HEK293 (cell line): ENCODE measurements at regions not wholly inside any gene's neighbourhood (a gene's known extent, or its start where the extent isn't known, plus 50 kb on each side); places are given as distances from the start of the nearest gene placed in this dataset.

Experiments
- CTCF ChIA-PET: fragments of 350-600 bp; formaldehyde crosslinking; extraction: SDS; loops from one replicate; lab custom pipeline; 2021; ENCODE audit warnings: antibody characterized with exemption; lab: Yijun Ruan, JAX
- POLR2A ChIA-PET: fragments of 300-600 bp; formaldehyde crosslinking; extraction: SDS; loops from one replicate; lab custom pipeline; 2020; ENCODE audit warnings: antibody characterized with exemption, inconsistent platforms; lab: Yijun Ruan, JAX
- H3K27ac ChIP-seq: fragments of 200-500 bp; sonication (Bioruptor generic); 2 replicates; pipeline ENCODE4 v1.5.1; 2014; ENCODE audit warnings: low read depth, low read length, control low read depth, inconsistent platforms; ENCODE audit errors: extremely low read depth
- H3K36me3 ChIP-seq, 2 experiments: fragments of 200-500 bp in 1 of 2; sonication (Bioruptor generic) in 1 of 2; 1 replicate in 1 of 2; 2 replicates in 1 of 2; pipeline ENCODE4 v1.5.1; 2014 to 2017; ENCODE audit warnings: inconsistent platforms in 2 of 2, low read length in 2 of 2; ENCODE audit not compliant: control insufficient read depth in 2 of 2, insufficient read depth in 1 of 2
- H3K4me1 ChIP-seq: fragments of 200-500 bp; sonication (Bioruptor generic); 2 replicates; pipeline ENCODE4 v1.5.1; 2014; ENCODE audit warnings: mild to moderate bottlenecking, low read length, inconsistent platforms; ENCODE audit not compliant: control insufficient read depth, insufficient read depth
- H3K4me3 ChIP-seq: 2 replicates; pipeline ENCODE4 v1.5.1; 2011; ENCODE audit warnings: low read depth, mild to moderate bottlenecking, control low read depth, low read length, moderate library complexity
- H3K9me3 ChIP-seq: fragments of 200-500 bp; sonication (Bioruptor generic); 2 replicates; pipeline ENCODE4 v1.5.1; 2014; ENCODE audit warnings: low read depth, low read length, inconsistent platforms; ENCODE audit not compliant: control insufficient read depth, insufficient read depth
- BCL11A ChIP-seq: fragments of 450-650 bp; formaldehyde crosslinking; IDR thresholded peaks from 2 replicates; pipeline ENCODE4 v1.5.1; 2016; ENCODE audit warnings: low read depth, missing biosample characterization, missing genetic modification characterization
- GLIS1 ChIP-seq: fragments of 450-650 bp; formaldehyde crosslinking; IDR thresholded peaks from 2 replicates; pipeline ENCODE4 v1.5.1; 2016; ENCODE audit warnings: missing biosample characterization, missing genetic modification characterization
- KLF1 ChIP-seq: fragments of 450-650 bp; formaldehyde crosslinking; IDR thresholded peaks from 2 replicates; pipeline ENCODE4 v1.5.1; 2016; ENCODE audit warnings: missing biosample characterization, missing genetic modification characterization
- KLF7 ChIP-seq: fragments of 450-650 bp; formaldehyde crosslinking; IDR thresholded peaks from 2 replicates; pipeline ENCODE4 v1.5.1; 2016; ENCODE audit warnings: missing biosample characterization, missing genetic modification characterization, borderline replicate concordance
- KLF8 ChIP-seq: fragments of 450-650 bp; formaldehyde crosslinking; IDR thresholded peaks from 2 replicates; pipeline ENCODE4 v1.5.1; 2016; ENCODE audit warnings: missing biosample characterization, missing genetic modification characterization
- KLF9 ChIP-seq: fragments of 450-650 bp; formaldehyde crosslinking; IDR thresholded peaks from 2 replicates; pipeline ENCODE4 v1.5.1; 2016; ENCODE audit warnings: missing biosample characterization, missing genetic modification characterization, low read depth
- SCRT1 ChIP-seq: fragments of 450-650 bp; formaldehyde crosslinking; IDR thresholded peaks from 2 replicates; pipeline ENCODE4 v1.5.1; 2016; ENCODE audit warnings: missing biosample characterization, missing genetic modification characterization, borderline replicate concordance
- SP3 ChIP-seq: fragments of 450-650 bp; formaldehyde crosslinking; IDR thresholded peaks from 2 replicates; pipeline ENCODE4 v1.5.1; 2016; ENCODE audit warnings: missing biosample characterization, missing genetic modification characterization
- ZBTB8A ChIP-seq: fragments of 450-650 bp; formaldehyde crosslinking; IDR thresholded peaks from 2 replicates; pipeline ENCODE4 v1.5.1; 2016; ENCODE audit warnings: missing biosample characterization, missing genetic modification characterization
- ZNF132 ChIP-seq: fragments of 450-650 bp; formaldehyde crosslinking; IDR thresholded peaks from 2 replicates; pipeline ENCODE4 v1.5.1; 2017; ENCODE audit warnings: missing biosample characterization, missing genetic modification characterization, borderline replicate concordance
- ZNF2 ChIP-seq: fragments of 450-650 bp; formaldehyde crosslinking; IDR thresholded peaks from 2 replicates; pipeline ENCODE4 v1.5.1; 2016; ENCODE audit warnings: missing biosample characterization, missing genetic modification characterization
- ZNF24 ChIP-seq: fragments of 450-650 bp; formaldehyde crosslinking; IDR thresholded peaks from 2 replicates; pipeline ENCODE4 v1.5.1; 2016; ENCODE audit warnings: missing biosample characterization, missing genetic modification characterization
- ZNF341 ChIP-seq: fragments of 450-650 bp; formaldehyde crosslinking; IDR thresholded peaks from 2 replicates; pipeline ENCODE4; 2016; ENCODE audit warnings: low read depth, missing biosample characterization, missing genetic modification characterization
- ZNF530 ChIP-seq: fragments of 450-650 bp; formaldehyde crosslinking; IDR thresholded peaks from 2 replicates; pipeline ENCODE4 v1.5.1; 2016; ENCODE audit warnings: low read depth, missing biosample characterization, missing genetic modification characterization
- ZNF560 ChIP-seq: fragments of 450-650 bp; formaldehyde crosslinking; IDR thresholded peaks from 2 replicates; pipeline ENCODE4 v1.5.1; 2017; ENCODE audit warnings: missing biosample characterization, missing genetic modification characterization, borderline replicate concordance
- ZNF571 ChIP-seq: fragments of 450-650 bp; formaldehyde crosslinking; IDR thresholded peaks from 2 replicates; pipeline ENCODE4 v1.5.0; 2017; ENCODE audit warnings: missing biosample characterization, missing genetic modification characterization
- ZNF621 ChIP-seq: fragments of 450-650 bp; formaldehyde crosslinking; IDR thresholded peaks from 2 replicates; pipeline ENCODE4 v1.5.1; 2017; ENCODE audit warnings: missing biosample characterization, missing genetic modification characterization
- ZNF777 ChIP-seq: fragments of 450-650 bp; formaldehyde crosslinking; IDR thresholded peaks from 2 replicates; pipeline ENCODE4 v1.5.1; 2017; ENCODE audit warnings: missing biosample characterization, missing genetic modification characterization, borderline replicate concordance
- ZNF792 ChIP-seq: fragments of 450-650 bp; formaldehyde crosslinking; IDR thresholded peaks from 2 replicates; pipeline ENCODE4 v1.5.1; 2016; ENCODE audit warnings: missing biosample characterization, missing genetic modification characterization
- ZNF843 ChIP-seq: fragments of 450-650 bp; formaldehyde crosslinking; IDR thresholded peaks from 2 replicates; pipeline ENCODE4 v1.5.1; 2016; ENCODE audit warnings: missing biosample characterization, missing genetic modification characterization
- TF ChIP-seq, protein P1 (sequence below): fragments of 450-650 bp; formaldehyde crosslinking; IDR thresholded peaks from 2 replicates; pipeline ENCODE4 v1.5.1; 2017; ENCODE audit warnings: missing biosample characterization, missing genetic modification characterization
- TF ChIP-seq, protein P2 (sequence below): fragments of 450-650 bp; formaldehyde crosslinking; IDR thresholded peaks from 2 replicates; pipeline ENCODE4 v1.5.1; 2016; ENCODE audit warnings: missing biosample characterization, missing genetic modification characterization, low read depth
- TF ChIP-seq, protein P3 (sequence below): fragments of 450-650 bp; formaldehyde crosslinking; IDR thresholded peaks from 2 replicates; pipeline ENCODE4 v1.5.1; 2016; ENCODE audit warnings: missing biosample characterization, missing genetic modification characterization
- TF ChIP-seq, protein P4 (sequence below): sonication (generic); formaldehyde crosslinking; IDR thresholded peaks from 2 replicates; pipeline ENCODE4 v1.8.1; 2022; ENCODE audit warnings: mild to moderate bottlenecking, moderate library complexity, missing genetic modification reagents

DNA sequence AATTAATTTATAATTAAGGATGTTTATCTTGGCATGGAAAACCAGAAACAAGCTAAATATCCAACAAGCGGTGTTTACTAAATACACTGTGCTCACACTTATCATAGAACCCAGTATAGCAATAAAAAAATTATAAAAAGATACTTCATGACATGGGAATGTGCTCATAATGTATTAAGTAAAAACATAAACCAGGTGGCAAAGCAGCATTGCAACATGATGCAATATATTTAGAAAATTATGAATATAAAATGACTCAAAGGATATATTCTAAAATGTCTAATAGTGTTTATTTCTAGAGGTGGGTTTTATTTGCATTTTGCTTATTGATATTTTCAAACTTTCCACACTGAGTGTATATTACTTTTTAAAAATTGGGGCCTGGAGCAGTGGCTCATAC, 84.4 kb upstream of the ATL2 start:
- H3K27ac ChIP-seq, result no peak overlapping the region
- CTCF ChIA-PET, result no interaction called here
- POLR2A ChIA-PET, result no interaction called here

DNA sequence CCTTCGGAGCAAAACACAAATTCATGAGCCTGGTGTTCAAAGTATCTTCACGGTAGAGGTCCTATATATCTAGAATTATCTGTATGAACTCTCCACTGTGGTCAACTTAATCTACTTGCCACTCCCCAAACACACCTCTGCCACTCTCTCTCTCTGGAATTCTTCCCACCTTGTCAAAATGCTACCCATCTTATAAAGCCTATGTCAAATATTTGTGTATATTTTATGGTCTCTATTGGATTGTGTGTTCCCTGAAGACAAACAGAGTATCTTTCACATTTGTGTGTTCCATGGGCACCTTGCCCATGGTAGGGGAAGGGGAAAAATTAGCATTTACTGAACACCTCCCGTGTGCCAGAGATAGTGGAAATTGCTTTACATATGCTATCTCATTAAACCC, 83.2 kb upstream of the ATL2 start:
- no peak overlapping the region for H3K4me3 ChIP-seq
- H3K9me3 ChIP-seq, result no peaks in the 10 kb centered on the region
- H3K27ac ChIP-seq, result no peak overlapping the region
- H3K4me1 ChIP-seq, result peaks cover 3% of the 10 kb centered on the region; the same call in 1 of the 2 replicates
- TF ChIP-seq SCRT1 (tag by site-specific recombination) (no peak), KLF8 (no peak), ZNF571 (no peak), KLF9 (tag by site-specific recombination) (no peak)
- H3K36me3 ChIP-seq, result no peaks in the 10 kb centered on the region
- CTCF ChIA-PET, result no interaction called here
- POLR2A ChIA-PET, result no interaction called here

More for the DNA sequence above, 84.4 kb upstream of the ATL2 start:
- Histone ChIP-seq H3K9me3 (no peaks in the 10 kb centered on the region), H3K4me3 (no peak overlapping the region), H3K4me1 (peaks cover 3% of the 10 kb centered on the region; the same call in 1 of the 2 replicates), H3K36me3 (no peaks in the 10 kb centered on the region)
- TF ChIP-seq ZNF2 (no peak), ZNF560 (no peak), ZNF341 (tag by site-specific recombination) (no peak), GLIS1 (tag by site-specific recombination) (no peak), BCL11A (tag by site-specific recombination) (no peak), ZNF777 (tag by site-specific recombination) (no peak), KLF7 (tag by site-specific recombination) (no peak), ZNF792 (tag by site-specific recombination) (no peak), SP3 (tag by site-specific recombination) (no peak), ZNF132 (tag by site-specific recombination) (no peak), ZNF621 (tag by site-specific recombination) (no peak), ZNF530 (no peak), KLF1 (tag by site-specific recombination) (no peak), ZNF843 (tag by site-specific recombination) (no peak), ZBTB8A (tag by site-specific recombination) (no peak), ZNF24 (tag by site-specific recombination) (no peak)
- TF ChIP-seq, protein P1, sequence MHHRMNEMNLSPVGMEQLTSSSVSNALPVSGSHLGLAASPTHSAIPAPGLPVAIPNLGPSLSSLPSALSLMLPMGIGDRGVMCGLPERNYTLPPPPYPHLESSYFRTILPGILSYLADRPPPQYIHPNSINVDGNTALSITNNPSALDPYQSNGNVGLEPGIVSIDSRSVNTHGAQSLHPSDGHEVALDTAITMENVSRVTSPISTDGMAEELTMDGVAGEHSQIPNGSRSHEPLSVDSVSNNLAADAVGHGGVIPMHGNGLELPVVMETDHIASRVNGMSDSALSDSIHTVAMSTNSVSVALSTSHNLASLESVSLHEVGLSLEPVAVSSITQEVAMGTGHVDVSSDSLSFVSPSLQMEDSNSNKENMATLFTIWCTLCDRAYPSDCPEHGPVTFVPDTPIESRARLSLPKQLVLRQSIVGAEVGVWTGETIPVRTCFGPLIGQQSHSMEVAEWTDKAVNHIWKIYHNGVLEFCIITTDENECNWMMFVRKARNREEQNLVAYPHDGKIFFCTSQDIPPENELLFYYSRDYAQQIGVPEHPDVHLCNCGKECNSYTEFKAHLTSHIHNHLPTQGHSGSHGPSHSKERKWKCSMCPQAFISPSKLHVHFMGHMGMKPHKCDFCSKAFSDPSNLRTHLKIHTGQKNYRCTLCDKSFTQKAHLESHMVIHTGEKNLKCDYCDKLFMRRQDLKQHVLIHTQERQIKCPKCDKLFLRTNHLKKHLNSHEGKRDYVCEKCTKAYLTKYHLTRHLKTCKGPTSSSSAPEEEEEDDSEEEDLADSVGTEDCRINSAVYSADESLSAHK, result no peak
- TF ChIP-seq, protein P2, sequence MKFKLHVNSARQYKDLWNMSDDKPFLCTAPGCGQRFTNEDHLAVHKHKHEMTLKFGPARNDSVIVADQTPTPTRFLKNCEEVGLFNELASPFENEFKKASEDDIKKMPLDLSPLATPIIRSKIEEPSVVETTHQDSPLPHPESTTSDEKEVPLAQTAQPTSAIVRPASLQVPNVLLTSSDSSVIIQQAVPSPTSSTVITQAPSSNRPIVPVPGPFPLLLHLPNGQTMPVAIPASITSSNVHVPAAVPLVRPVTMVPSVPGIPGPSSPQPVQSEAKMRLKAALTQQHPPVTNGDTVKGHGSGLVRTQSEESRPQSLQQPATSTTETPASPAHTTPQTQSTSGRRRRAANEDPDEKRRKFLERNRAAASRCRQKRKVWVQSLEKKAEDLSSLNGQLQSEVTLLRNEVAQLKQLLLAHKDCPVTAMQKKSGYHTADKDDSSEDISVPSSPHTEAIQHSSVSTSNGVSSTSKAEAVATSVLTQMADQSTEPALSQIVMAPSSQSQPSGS, result no peak
- TF ChIP-seq, protein P3, sequence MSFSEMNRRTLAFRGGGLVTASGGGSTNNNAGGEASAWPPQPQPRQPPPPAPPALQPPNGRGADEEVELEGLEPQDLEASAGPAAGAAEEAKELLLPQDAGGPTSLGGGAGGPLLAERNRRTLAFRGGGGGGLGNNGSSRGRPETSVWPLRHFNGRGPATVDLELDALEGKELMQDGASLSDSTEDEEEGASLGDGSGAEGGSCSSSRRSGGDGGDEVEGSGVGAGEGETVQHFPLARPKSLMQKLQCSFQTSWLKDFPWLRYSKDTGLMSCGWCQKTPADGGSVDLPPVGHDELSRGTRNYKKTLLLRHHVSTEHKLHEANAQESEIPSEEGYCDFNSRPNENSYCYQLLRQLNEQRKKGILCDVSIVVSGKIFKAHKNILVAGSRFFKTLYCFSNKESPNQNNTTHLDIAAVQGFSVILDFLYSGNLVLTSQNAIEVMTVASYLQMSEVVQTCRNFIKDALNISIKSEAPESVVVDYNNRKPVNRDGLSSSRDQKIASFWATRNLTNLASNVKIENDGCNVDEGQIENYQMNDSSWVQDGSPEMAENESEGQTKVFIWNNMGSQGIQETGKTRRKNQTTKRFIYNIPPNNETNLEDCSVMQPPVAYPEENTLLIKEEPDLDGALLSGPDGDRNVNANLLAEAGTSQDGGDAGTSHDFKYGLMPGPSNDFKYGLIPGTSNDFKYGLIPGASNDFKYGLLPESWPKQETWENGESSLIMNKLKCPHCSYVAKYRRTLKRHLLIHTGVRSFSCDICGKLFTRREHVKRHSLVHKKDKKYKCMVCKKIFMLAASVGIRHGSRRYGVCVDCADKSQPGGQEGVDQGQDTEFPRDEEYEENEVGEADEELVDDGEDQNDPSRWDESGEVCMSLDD (tag by site-specific recombination), result no peak
- TF ChIP-seq, protein P4, sequence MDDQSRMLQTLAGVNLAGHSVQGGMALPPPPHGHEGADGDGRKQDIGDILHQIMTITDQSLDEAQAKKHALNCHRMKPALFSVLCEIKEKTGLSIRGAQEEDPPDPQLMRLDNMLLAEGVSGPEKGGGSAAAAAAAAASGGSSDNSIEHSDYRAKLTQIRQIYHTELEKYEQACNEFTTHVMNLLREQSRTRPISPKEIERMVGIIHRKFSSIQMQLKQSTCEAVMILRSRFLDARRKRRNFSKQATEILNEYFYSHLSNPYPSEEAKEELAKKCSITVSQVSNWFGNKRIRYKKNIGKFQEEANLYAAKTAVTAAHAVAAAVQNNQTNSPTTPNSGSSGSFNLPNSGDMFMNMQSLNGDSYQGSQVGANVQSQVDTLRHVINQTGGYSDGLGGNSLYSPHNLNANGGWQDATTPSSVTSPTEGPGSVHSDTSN (CRISPR knock-in tag), result no peak
